GM21529 (cell line): ENCODE measurements at regions not wholly inside any gene's neighbourhood (a gene's known extent, or its start where the extent isn't known, plus 50 kb on each side); places are given as distances from the start of the nearest gene placed in this dataset.

Experiments
- ATAC-seq: cut with Tn5 transposase; IDR thresholded peaks from one replicate; pipeline ENCODE4 v1.9.1; 2021; ENCODE audit not compliant: unreplicated experiment

GRCh38 chr16:62977876-62978275 lies 941.6 kb upstream of the CDH8 start:
- no peak for ATAC-seq

- ATAC-seq, result no peak
These were observed 938.2 kb upstream of the CDH8 start for GRCh38 chr16:62974424-62974823.

- ATAC-seq, result no peak
These were observed 934.6 kb upstream of the CDH8 start for GRCh38 chr16:62970851-62971250.

- ATAC-seq, result no peak
These were observed 933.6 kb upstream of the CDH8 start for GRCh38 chr16:62969711-62970318.

- ATAC-seq, result no peak
These were observed 931.4 kb upstream of the CDH8 start for GRCh38 chr16:62967611-62968010.

- ATAC-seq, result no peak
These were observed 930.9 kb upstream of the CDH8 start for GRCh38 chr16:62967163-62967562.

- ATAC-seq, result no peak
These were observed 930.4 kb upstream of the CDH8 start for GRCh38 chr16:62966626-62967025.

GRCh38 chr16:62965831-62966230 lies 929.6 kb upstream of the CDH8 start:
- no peak for ATAC-seq

- no peak for ATAC-seq
These were observed 927.6 kb upstream of the CDH8 start for GRCh38 chr16:62963846-62964245.

GRCh38 chr16:62955033-62955349 lies 918.8 kb upstream of the CDH8 start:
- no peak for ATAC-seq

- no peak for ATAC-seq
These were observed 918.1 kb upstream of the CDH8 start for GRCh38 chr16:62954144-62955032.

GRCh38 chr16:62950351-62950750 lies 914.1 kb upstream of the CDH8 start:
- no peak for ATAC-seq

- ATAC-seq, result no peak
These were observed 904.3 kb upstream of the CDH8 start for GRCh38 chr16:62940569-62940968.

GRCh38 chr16:62939687-62940086 lies 903.4 kb upstream of the CDH8 start:
- no peak for ATAC-seq

GRCh38 chr16:62933929-62934328 lies 897.7 kb upstream of the CDH8 start:
- no peak for ATAC-seq

GRCh38 chr16:62929593-62929992 lies 893.4 kb upstream of the CDH8 start:
- ATAC-seq, result no peak

- ATAC-seq, result no peak
These were observed 890.9 kb upstream of the CDH8 start for GRCh38 chr16:62927122-62927521.

GRCh38 chr16:62926121-62926801 lies 890.0 kb upstream of the CDH8 start:
- ATAC-seq, result no peak

- ATAC-seq, result no peak
These were observed 885.7 kb upstream of the CDH8 start for GRCh38 chr16:62921904-62922303.

- ATAC-seq, result no peak
These were observed 877.7 kb upstream of the CDH8 start for GRCh38 chr16:62913924-62914323.

GRCh38 chr16:62913333-62913732 lies 877.1 kb upstream of the CDH8 start:
- ATAC-seq, result no peak

- ATAC-seq, result no peak
These were observed 873.4 kb upstream of the CDH8 start for GRCh38 chr16:62909597-62909996.
